ENCODE measurements at regions not wholly inside any gene's neighbourhood (a gene's known extent, or its start where the extent isn't known, plus 50 kb on each side); places are given as distances from the start of the nearest gene placed in this dataset.
"Not testable (repeated sequence)": the region's sequence is repeated elsewhere in the genome, so short reads cannot be mapped to it uniquely, and the experiment has no call there.

- no peaks in the 10 kb centered on the region for H3K4me1 Mint-ChIP-seq
- DNase-seq (ENCODE audit: low spot score in 2 of 2, unreplicated experiment in 2 of 2), result no peak
- TF ChIP-seq CTCF (IDR thresholded peaks at IDR 0.05; ENCODE audit: unreplicated experiment), result no peak
- H3K9me3 Mint-ChIP-seq, result peaks cover 3% of the 10 kb centered on the region
- peaks cover 22% of the 10 kb centered on the region for H3K27me3 Mint-ChIP-seq (ENCODE audit: low read depth)
- H3K27ac Mint-ChIP-seq, result no peak overlapping the region
- no peak overlapping the region for H3K4me3 Mint-ChIP-seq
- no peaks in the 10 kb centered on the region for H3K36me3 Mint-ChIP-seq
These were observed 151.0 kb upstream of the CHST15 start for GRCh38 chr10:124244256-124244877.

- no peak for TF ChIP-seq CTCF (IDR thresholded peaks at IDR 0.05; ENCODE audit: unreplicated experiment)
- DNase-seq (ENCODE audit: low spot score in 2 of 2, unreplicated experiment in 2 of 2), result no peak
- peaks cover 3% of the 10 kb centered on the region for H3K9me3 Mint-ChIP-seq
- H3K27ac Mint-ChIP-seq, result no peak overlapping the region
- H3K36me3 Mint-ChIP-seq, result no peaks in the 10 kb centered on the region
- H3K27me3 Mint-ChIP-seq (ENCODE audit: low read depth), result peaks cover 23% of the 10 kb centered on the region
- H3K4me3 Mint-ChIP-seq, result no peak overlapping the region
- no peaks in the 10 kb centered on the region for H3K4me1 Mint-ChIP-seq
These were observed 150.3 kb upstream of the CHST15 start for GRCh38 chr10:124243702-124244121.

- peaks cover 23% of the 10 kb centered on the region for H3K27me3 Mint-ChIP-seq (ENCODE audit: low read depth)
- no peak overlapping the region for H3K27ac Mint-ChIP-seq
- no peak for TF ChIP-seq CTCF (IDR thresholded peaks at IDR 0.05; ENCODE audit: unreplicated experiment)
- no peaks in the 10 kb centered on the region for H3K4me1 Mint-ChIP-seq
- H3K36me3 Mint-ChIP-seq, result no peaks in the 10 kb centered on the region
- H3K9me3 Mint-ChIP-seq, result peaks cover 3% of the 10 kb centered on the region
- DNase-seq (ENCODE audit: low spot score in 2 of 2, unreplicated experiment in 2 of 2), result no peak
- H3K4me3 Mint-ChIP-seq, result no peak overlapping the region
These were observed 149.4 kb upstream of the CHST15 start for GRCh38 chr10:124242791-124243190.

- TF ChIP-seq CTCF (IDR thresholded peaks at IDR 0.05; ENCODE audit: unreplicated experiment), result no peak
- no peak overlapping the region for H3K27ac Mint-ChIP-seq
- no peak for DNase-seq (ENCODE audit: low spot score in 2 of 2, unreplicated experiment in 2 of 2)
- H3K4me1 Mint-ChIP-seq, result no peaks in the 10 kb centered on the region
- H3K27me3 Mint-ChIP-seq (ENCODE audit: low read depth), result peaks cover 20% of the 10 kb centered on the region
- H3K4me3 Mint-ChIP-seq, result no peak overlapping the region
- no peaks in the 10 kb centered on the region for H3K36me3 Mint-ChIP-seq
- H3K9me3 Mint-ChIP-seq, result peaks cover 3% of the 10 kb centered on the region
These were observed 149.0 kb upstream of the CHST15 start for GRCh38 chr10:124242365-124242764.

GRCh38 chr10:124241510-124241909, 148.1 kb upstream of the CHST15 start:
- peaks cover 18% of the 10 kb centered on the region for H3K27me3 Mint-ChIP-seq (ENCODE audit: low read depth)
- not testable (repeated sequence) for H3K4me3 Mint-ChIP-seq; H3K4me1 Mint-ChIP-seq; H3K27ac Mint-ChIP-seq; H3K36me3 Mint-ChIP-seq; DNase-seq (ENCODE audit: low spot score in 2 of 2, unreplicated experiment in 2 of 2); H3K9me3 Mint-ChIP-seq

GRCh38 chr10:124240839-124241291, 147.5 kb upstream of the CHST15 start:
- Mint-ChIP-seq H3K9me3 (peaks cover 7% of the 10 kb centered on the region), H3K4me3 (no peak overlapping the region), H3K36me3 (no peaks in the 10 kb centered on the region), H3K27ac (no peak overlapping the region), H3K27me3 (ENCODE audit: low read depth) (peaks cover 18% of the 10 kb centered on the region), H3K4me1 (no peaks in the 10 kb centered on the region)
- TF ChIP-seq CTCF (IDR thresholded peaks at IDR 0.05; ENCODE audit: unreplicated experiment), result no peak
- DNase-seq (ENCODE audit: low spot score in 2 of 2, unreplicated experiment in 2 of 2), result no peak

Data from mesothelial cell of epicardium (in vitro differentiated cells).